ENCODE measurements at regions not wholly inside any gene's neighbourhood (a gene's known extent, or its start where the extent isn't known, plus 50 kb on each side); places are given as distances from the start of the nearest gene placed in this dataset.
"Not testable (repeated sequence)": the region's sequence is repeated elsewhere in the genome, so short reads cannot be mapped to it uniquely, and the experiment has no call there.

DNA sequence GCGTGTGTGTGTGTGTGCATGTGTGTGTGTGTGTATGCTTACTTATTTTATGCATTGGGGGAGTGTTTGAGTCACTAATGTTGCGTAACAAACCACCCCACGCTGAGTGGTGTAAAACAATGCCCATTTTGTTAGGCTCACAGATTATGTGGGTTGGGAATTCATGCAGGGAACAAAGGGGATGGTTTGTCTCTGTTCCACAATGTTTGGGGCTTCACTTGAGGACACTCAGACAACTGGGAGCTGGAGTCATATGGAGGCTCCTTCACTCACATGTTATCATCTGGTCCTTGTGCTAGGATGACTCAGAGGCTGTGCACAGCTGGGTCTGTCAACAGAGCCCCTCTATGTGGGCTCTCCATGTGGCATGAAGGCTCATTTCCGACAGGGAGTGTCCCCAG lies 51.3 kb upstream of the LARGE1 start:
- DNase-seq, result peak in 47 of 56 donors; percentile 2 to 82 (median 35)

DNA sequence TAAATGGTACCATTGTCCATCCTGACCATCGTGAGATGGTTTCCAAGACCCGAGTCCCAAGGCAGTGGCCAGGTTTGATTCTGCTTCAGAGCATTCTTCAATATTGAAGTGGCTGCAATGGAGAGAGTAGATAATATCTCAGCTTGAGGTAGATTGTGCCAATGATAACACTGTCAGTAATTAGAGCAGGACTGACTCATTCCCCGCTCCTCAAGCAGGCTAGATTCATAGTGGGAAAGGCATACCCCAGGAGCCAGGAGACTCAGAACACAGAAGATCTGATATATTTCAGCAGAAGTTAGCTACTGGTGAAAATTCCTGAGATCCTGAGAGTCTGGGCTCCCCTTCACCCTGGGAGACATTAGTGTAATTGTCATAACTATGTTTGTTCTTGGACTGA lies 55.6 kb upstream of the LARGE1 start:
- no peak for DNase-seq

DNA sequence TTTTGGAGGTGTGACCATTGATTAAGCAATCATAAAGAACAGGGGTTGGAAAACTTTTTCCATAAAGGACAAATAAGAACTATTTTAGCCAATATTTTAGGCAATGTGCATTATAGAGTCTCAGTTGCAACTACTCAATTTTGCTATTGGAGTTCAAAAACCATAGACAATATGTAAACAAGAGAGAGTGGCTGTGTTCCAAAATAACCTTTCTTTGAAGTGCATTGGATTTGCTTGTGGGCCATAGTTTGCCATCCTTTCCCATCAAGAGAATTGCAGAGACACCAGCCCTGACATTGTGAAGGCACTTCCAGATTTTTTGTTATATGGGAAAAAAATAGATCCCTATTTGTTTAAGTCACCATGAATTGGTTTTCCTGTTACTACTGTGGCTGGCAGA lies 63.3 kb upstream of the LARGE1 start:
- DNase-seq, result no peak

DNA sequence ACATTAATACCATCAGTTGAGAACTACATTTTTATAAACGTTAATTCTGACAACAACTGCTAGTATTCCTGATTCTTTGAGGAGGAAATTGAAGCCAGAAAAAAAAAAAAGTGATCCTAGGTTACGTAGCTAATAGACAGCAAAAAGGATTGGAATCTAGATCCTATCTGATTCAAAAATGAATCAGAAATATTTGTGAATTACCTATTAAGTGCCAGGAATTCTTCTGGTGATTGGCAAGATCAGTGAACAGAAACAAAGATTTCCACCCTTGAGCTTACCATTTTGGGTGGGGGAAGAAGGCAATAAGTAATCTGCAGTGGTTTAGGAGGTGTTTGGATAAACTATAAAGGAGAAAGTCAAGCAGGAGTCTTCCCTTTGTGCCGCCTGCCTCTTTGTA lies 63.9 kb upstream of the LARGE1 start:
- DNase-seq, result no peak

DNA sequence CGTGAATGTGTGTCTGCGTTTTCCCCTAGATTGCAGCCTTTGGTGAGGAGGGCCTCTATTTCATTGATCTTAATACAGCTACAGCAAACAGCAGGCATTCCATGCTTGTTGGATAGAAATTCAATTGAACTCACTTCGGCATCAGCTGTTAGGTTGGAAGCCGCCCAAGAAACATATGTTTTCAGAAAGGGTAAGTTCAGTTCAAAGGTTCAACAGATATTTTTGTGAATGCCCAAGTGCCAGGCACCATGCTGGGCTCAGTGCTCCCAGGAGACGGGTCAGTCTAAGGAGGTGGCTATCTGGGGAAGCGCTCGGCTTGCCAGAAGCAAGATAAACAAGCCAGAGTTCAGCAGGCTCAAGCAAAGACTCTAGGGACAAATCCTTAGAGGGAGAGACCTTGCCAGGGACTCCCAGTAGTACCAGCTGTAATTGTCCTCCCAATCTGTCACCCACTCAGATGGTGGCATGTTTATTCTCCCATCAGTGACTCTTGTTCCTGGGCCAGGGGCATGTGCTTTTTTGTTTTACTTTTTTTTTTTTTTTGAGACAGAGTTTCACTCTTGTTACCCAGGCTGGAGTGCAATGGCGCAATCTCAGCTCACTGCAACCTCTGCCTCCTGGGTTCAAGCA lies 64.5 kb upstream of the LARGE1 start:
- DNase-seq, result no peak

DNA sequence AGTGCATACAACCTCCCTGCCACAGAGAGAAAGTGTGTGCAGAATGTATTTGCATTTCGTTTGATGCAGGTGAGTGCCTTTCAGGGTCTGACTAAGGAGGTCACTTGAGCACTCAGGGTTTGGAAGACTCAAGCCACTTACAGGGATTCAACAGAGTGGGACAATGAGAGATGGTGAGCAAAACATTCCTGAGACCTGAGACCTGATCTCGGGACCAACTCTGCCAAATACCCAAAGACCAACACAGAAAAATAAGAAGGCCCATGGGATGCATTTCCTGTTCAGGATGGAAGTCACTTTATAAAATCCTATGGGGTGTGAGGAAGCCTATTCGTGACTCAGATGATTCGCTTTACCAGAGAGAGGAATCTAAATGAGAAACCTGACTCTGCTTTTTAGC lies 65.2 kb upstream of the LARGE1 start:
- DNase-seq, result no peak

DNA sequence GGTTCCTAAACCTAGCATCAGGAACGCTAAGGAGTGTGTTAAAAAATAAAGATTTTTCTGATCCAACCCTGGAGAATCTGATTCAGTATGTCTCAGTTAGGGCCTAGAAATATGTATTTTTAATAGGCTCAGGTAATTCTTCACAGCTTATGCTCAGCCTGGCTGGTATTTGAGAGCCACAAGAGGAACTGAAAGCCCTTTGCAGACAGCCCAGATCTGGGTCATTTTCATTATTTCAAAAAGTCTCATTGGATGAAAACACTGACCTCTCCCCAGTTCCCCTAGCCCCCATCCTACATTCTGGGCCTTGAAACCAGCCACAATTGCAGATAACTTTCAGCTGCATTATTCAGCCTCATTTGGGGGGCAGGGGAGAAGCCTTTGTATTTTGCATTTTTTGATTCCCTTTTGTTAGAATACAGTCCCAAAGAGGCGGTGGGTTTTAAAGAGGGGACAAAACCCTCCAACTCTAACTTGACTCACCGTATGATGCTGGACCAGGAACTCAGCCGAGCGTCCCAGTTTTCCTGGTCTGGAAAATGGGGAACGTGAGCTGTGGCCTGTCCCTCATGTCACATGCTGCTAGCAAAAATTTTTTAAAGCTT lies 66.0 kb upstream of the LARGE1 start:
- no peak for DNase-seq

DNA sequence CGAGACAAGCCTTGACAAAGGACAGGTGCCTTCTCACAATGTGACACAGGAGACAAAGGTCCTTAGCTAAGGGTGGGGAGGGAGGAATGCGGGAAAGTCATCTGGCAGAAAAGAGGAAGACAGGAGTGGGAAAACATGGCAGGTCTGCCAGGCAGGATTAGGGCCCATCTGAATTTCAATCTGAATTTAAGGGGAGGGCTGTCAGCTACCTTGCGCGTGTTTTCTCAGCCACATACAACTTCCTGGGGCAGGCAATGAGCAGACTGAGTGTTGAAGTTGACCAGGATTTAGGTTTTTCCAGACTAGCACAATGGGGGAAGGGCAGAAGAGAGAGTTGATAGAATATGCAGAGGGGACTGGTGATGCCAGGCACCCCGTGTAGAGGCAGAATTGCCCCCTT lies 66.7 kb upstream of the LARGE1 start:
- no peak for DNase-seq

DNA sequence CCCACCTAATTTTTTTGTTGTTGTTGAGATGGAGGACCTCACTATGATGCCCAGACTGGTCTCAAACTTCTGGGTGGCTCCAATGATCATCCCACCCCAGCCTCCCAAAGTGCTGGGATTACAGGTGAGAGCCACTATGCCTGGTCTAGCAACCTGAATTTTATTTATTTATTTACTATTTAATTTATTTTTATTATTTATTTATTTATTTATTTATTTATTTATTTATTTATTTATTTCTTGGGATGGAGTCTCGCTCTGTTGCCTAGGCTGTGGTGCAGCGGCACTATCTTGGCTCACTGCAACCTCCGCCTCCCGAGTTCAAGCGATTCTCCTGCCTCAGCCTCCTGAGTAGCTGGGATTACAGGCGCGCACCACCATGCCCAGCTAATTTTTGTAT lies 69.0 kb upstream of the LARGE1 start:
- not testable (repeated sequence) for DNase-seq

DNA sequence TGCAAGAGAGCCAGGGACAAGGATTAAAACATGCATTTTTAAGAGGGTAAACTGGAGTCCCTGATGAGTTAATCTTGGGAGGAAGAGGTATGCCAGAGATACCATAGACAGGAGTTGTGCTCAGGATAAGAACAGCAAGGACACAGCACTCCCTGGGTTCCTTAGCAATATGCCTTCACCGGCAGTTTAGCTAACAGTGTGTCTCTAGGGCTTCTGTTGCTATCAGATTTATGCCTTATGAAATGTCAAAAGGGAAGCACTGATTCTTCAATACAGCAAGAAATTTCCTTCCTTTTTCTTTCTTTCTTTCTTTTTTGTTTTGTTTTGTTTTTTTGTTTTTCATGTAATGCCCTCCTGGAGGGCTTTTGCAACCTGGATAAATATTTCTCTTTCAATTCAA lies 71.3 kb upstream of the LARGE1 start:
- DNase-seq, result no peak

DNA sequence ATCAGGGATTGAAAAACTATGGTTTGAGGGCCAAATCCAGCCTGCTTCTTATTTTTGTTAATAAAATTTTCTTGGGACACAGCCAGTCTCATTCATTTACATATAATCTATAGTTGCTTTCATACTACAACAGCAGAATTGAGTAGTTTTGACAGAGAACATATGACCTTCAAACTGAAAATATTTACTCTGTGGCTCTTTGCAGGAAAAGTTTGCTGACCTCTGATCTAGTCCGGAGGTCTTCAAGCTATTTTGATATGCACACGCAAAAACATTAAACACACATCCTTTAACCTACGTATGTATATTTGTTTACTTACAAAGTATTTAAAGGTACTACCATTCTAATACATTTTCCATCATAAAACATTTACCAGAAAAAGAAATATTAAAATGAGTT lies 76.5 kb upstream of the LARGE1 start:
- DNase-seq, result no peak

DNA sequence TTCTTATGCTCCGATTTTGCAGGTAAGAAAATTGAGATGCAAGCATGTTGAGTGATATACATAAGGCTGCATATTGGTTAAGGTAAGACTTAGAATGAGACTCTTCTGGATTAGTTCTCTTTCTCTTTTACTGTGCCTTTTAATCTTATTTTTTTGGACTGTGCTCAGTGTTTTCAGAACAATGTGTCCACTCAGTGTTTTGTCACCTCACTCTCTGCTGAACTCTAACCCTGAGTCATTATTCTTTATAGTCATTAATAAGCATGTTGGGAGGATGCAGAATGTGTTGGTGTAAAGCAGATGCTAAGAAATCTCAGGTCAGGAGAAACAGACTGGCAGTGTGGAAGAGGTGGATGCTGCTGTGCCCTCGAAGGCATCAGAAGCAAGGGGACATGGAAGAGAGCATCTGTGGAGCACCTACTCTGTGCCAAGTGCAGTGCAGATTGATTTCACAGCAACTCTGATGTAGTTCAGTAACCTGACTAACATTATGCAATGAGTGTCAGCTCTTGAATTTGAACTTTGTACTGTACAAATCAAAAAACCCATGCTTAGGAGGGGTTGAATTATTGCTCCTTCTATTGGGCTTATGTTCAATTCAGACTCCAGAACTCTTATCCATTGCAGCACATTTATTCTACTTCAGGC lies 80.7 kb upstream of the LARGE1 start:
- DNase-seq, result no peak

DNA sequence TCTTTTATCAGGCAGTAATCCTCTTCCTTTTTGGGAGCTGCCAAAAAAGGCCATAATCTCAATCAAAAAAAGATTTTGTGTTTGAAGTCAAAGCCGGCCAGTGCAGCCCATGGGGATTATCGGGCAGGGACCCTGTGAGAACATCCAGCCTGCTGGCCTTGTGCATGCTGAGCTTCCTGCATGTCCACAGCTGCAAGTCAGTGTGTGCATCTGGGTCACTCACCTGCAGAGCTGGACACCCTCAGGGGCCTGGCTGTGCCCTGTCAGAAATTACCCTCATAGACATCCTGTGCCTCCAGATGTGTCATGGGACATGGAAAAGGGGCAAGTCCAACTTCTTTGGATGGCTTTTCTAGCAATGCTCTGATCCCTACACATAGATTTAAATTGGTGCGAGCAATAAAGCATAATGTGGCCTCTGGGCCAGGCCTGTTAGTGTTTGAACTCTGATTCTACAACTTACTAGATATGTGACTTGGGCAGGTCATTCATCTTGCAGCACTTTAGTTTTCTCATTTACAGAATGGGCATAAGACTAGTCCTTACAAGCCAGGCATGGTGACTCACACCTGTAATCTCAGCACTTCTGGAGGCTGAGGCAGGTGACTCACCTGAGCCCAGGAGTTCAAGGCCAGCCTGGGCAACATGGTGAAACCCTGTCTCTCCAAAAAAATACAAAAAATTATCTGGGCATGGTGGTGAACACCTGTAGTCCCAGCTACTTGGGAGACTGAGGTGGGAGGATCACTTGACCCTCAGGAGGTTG lies 81.6 kb upstream of the LARGE1 start:
- DNase-seq, result no peak

DNA sequence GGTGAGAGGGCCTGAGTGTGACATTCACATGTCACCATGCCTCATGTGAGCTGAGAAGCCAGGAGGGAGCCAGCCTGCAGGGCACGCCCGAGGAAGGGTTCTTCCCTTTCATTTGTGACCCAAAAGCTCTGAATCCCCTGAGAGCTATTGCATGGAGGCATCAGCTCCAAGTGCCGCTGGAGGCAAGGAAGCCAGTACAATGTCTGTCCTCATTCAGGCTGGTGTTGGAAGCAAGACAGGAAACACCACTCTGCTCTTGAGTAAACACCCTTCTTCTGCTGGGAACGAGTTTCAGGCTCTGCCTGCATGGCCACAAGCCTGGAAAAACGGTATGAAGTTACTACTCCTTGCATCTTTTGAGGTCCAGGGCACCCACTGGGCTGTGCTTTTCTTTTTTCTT lies 83.8 kb upstream of the LARGE1 start:
- no peak for DNase-seq

DNA sequence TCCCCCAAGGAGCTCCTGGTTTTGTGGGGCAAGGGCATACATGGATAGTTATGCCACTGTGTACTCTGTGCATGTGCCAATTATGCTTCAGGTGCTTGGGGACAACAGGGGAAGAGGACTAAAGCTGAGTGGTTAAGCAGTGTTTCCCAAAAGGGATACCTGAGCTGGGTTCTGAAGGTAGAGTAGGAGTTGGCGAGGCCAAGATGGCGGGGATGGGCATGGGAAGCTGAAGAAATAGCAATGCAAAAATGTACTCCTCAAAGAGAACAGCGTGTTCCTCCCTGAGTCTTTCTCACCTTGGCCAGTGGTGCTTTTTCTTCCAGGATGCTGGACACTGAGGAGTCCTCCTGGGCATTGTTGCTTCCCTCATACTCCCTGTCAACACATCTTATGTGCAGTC lies 90.0 kb upstream of the LARGE1 start:
- DNase-seq, result no peak

DNA sequence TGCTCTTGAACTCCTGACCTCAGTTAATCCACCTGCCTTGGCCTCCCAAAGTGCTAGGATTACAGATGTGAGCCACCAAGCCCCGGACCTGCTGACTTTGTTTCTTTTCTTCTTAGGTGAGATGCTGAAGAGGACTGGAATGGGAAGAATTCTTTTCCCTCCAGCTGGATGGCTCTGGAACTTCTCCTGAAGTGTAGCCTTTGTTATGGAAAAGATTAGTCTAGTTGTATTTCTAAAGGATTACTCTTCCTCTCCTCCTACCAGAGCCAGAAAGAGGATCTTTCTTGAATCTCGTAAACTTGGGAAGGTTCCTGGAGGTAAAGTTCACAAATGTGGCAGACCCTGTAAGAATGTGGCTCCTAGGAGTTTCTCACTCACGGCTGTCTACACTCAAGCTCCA lies 95.4 kb upstream of the LARGE1 start:
- no peak for DNase-seq

DNA sequence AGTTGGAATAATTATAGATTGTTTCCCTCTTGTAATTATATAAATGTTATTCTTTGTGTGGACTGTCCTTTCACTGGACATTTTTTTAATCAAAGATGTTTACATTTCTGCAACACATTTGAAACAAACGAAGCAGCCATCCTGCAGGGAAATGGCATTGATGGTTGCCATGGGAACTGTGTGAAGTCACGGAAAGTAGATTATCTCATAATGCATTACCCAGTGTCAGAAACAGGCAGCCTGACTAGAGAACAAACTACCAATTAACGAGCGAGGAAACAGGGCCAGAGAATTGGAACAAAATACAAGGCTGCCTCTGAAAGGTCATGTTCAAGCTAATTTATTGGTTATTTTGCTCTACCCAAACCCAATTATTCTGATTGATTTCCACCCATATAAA lies 96.9 kb upstream of the LARGE1 start:
- no peak for DNase-seq

DNA sequence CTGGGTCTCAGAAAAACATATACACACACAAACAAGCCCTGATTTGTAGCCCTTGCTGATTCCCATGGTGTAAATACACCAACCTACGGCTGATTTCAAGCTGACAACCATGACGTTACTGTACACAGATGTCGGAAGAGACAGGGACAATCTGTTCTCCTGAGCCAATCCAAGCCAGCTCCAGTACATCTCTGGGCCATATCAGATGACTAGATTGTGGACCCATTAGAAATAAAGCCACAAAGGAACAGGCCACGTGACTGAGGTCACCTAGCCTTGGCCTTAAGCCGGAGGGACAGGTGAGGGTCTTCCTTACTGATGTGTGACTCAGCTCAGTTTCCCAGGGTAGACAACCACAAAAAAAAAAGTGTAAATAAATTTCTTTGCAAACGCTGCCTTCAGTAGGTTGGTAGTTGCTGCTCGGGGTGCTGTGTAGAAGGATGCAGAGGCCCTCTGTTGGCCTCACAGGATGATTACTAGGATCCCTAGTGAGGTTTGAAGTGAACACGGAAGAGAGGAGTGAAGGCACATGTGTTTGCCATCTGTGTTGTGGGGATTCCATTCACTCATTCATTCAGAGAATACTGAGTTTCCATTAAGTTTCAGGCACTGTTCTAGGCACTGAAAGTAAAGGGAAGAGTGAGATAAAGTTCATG lies 99.0 kb upstream of the LARGE1 start:
- no peak for DNase-seq

DNA sequence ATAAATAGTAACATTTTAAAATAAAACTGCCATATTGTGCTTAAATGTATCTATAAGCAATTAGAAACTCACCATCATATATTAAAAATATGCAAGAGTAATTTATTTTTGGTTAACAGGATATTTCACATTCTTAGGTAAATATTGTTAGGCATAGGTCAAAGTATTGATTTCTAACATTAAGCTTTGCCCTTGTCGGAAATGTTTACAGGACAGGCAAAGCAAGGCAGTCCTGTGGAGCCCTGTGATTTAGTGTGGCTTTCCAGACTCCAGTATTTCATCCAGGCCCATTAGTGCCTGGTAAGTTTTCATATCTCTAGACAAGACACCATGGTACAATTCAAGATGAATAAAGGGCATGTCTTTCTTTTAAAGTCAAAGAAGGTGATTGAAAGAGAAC lies 114.9 kb upstream of the LARGE1 start:
- no peak for DNase-seq

DNA sequence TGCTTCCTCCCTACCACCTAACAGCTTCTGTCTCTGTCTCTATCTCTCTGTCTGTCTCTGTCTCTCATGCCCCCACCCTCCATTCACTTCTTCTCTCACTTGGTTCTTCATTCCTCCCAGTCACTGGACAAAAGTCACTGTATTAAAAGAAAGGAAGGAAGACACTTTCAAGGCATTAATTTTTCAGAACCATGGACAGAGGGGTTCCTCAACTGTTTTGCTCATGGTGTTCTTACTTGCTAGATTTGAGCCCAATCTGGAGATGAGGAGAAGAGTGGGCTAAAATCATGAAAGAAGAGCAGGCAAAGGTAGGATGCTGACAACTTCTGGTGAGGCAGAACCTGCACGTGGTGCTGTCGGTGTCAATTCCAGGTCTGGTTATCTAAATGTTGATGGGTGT lies 116.7 kb upstream of the LARGE1 start:
- DNase-seq, result no peak

DNA sequence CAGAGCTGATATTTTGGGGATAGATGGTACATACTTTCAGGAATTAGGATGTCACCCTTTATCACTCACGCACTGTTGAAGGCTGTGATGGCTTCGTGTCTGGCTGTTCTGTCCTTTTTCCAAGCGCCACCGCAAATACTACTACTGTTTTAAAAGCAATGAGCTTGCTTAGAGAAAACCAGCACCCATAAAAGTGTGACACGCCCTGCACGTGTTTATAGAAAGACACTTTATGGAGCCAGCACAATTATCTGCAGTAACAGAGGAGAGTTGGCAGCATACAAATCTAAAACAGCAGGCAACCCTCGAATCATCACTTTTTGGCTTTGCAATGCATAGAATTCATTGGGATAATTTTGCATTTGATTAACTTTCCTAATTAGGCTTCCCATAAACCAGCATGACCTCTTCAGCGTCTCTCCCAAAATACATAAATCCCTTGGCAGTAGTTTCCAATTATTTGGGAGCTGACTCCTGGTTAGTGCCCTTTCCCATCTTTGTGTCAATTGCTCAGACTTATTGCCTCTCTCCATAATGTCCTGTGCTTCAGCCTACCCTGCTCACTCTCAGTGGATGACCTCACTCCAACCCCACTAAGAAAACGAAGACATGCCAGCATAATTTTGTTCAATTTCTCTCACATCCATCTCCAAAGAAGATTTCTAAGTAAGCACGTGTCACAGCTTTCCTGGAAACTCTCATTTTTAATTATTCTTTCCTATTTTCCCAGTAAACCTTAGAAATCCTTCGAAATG lies 118.7 kb upstream of the LARGE1 start:
- no peak for DNase-seq

Measured in nucleus accumbens (tissue), 56 donors.